ENCODE measurements at regions not wholly inside any gene's neighbourhood (a gene's known extent, or its start where the extent isn't known, plus 50 kb on each side); places are given as distances from the start of the nearest gene placed in this dataset.
"Not testable (repeated sequence)": the region's sequence is repeated elsewhere in the genome, so short reads cannot be mapped to it uniquely, and the experiment has no call there.

- not testable (repeated sequence) for DNase-seq (ENCODE audit: low spot score)
Measured at GRCh38 chr9:42431616-42432010, 248.2 kb downstream of the SPATA31A6 start.

DNA sequence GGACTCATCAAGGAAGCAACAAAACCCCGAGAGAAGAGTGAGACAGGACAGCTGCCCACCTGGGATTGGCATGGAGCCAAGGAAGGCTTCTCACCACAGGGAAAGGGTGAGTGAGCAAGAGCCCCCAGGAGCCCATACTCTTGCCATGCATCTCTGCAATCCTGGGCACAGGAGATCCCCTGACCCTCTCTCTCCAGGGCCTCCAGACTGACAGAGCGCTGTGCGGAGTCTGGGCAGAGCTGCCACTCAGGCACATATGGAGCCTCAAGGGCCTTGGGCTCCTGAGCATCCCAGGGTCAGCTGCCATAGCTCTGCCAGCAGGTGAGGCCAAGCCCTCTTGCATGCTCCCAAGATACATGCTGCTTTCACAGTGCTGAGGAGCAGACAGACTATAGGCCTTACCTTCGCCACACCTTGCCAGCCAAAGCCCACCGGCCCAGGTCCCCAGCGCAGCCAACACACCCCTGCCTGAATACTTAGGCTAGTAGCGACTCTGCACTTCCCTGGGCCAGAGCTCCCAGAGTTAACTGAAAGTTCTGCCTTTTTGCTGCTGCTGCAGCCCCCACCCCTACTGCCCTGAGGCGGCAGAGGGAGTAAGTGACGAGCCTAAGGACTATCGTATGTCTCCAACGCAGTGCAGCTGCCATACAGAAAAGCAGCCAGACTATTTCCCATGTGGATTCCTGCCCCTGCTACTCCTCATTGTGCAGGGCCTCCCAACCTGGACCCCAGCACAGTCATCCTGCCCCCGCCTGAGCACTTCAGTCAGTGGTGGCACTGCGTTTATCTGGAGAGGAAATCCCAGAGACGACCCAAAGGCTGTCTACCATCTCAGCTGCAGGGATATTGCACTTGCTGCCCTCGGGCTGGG lies 251.6 kb downstream of the SPATA31A6 start:
- DNase-seq (ENCODE audit: low spot score), result not testable (repeated sequence)

- DNase-seq (ENCODE audit: low spot score), result not testable (repeated sequence)
Measured at GRCh38 chr9:42435715-42436342, 252.4 kb downstream of the SPATA31A6 start.

DNA sequence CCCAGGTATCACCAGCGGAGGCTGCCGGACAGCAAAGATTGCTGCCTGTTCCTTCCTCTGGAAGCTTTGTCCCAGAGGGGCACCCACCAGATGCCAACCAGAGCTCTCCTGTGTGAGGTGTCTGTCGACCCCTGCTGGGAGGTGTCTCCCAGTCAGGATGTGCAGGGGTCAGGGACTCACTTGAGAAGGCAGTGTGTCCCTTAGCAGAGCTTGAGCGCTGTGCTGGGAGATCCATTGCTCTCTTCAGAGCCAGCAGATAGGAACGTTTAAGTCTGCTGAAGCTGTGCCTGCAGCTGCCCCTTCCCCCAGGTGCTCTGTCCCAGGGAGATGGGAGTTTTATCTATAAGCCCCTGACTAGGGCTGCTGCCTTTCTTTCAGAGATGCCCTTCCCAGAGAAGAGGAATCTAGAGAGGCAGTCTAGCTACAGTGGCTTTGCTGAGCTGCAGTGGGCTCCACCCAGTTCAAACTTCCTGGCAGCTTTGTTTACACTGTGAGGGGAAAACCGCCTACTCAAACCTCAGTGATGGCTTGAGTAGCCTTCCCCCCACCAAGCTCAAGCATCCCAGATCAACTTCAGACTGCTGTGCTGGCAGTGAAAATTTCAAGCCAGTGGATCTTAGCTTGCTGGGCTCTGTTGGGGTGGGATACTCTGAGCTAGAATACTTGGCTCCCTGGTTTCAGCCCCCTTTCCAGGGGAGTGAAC lies 253.7 kb downstream of the SPATA31A6 start:
- DNase-seq (ENCODE audit: low spot score), result not testable (repeated sequence)

DNA sequence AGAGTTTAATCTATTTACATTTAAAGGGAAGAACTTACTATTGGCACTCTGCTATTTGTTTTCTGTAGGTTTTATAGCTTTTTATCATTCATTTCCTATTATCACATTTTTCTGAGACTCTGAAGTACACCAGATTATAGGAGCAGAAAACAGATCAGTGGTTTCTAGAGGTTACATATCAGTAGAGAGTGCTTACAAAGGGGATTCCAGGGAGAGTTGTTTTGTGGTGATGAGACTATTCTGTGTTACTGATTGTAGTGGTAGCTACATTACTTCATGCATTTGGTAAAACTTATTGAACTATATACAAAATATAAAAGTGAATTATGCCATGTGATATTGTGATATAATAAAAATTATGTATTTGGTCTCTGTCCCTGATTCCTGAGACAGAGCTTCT lies 259.2 kb downstream of the SPATA31A6 start:
- DNase-seq (ENCODE audit: low spot score), result not testable (repeated sequence)

DNA sequence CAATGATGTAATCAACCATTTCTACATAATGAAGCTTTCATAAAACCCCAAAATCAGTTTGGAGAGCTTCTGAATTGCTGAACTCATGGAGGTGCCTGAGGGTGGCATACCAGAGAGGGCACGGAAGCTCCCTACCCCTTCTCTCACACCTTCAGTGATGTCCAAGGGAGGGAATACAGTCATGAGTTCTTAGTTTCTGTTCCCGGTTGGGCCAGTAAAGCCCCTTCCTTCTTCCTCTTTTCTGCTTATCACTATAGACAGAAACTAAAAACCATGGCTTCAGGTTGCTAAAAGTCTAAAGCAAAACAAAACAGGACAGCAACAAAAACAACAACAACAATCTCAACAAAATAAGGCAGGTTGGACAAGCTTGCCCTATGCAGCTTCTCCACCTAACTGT lies 260.0 kb downstream of the SPATA31A6 start:
- DNase-seq (ENCODE audit: low spot score), result not testable (repeated sequence)

DNA sequence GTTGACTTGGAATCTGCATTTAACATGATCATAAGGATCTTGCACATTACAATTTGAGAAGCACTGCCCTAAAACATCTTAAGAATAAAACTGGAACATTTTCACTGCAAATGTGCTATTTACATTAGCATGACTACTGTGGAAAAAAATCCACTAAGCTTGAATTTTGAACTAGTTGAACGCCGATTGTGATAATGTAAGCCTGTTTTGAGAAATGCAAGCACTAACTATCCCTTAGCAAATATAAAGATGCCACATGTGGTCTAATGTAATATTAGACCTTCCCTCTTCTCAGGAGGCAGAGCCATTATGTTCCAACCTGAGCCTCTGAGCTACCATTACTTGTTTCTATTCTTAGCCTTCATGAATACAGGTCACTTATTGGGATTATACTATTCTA lies 278.0 kb downstream of the SPATA31A6 start:
- not testable (repeated sequence) for DNase-seq (ENCODE audit: low spot score)

DNA sequence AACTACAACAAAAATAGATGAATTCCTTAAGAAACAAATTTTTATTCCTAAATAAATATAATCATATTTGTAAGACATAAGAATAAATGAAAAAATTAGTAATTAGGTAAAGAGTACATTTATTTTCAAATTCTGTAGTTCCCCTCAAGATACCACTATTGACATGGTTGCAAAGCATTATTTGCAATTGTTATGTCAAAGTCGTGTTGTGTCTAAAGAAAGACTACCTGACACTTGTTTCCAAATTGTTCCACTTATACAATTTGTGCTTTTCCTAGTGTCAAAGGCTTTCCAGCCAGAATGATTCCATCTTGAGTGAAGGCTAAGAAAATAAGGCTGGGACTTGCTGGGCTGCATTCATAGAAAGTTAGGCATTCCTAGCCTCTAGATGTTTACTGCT lies 278.4 kb downstream of the SPATA31A6 start:
- not testable (repeated sequence) for DNase-seq (ENCODE audit: low spot score)

DNA sequence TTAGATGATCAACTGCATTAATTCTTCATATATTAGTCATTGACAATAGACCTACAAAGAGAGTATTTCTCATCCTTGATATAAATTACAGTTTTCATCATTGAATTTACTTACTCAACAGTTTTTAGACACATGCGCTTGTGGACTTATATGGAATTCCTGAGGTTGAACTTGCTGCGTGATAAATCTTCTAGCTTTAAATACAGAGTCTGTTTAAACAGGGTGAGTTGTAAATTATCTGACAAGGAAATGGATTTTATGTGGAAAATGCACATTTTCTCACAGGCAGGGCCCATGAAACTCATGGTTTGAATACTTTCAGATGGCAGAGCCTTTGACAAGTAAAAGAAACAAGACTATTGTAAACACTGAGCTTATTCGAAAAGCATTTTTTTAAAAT lies 280.5 kb downstream of the SPATA31A6 start:
- DNase-seq (ENCODE audit: low spot score), result not testable (repeated sequence)

- DNase-seq (ENCODE audit: low spot score), result not testable (repeated sequence)
Measured at GRCh38 chr9:42470577-42470976, 287.1 kb downstream of the SPATA31A6 start.

DNA sequence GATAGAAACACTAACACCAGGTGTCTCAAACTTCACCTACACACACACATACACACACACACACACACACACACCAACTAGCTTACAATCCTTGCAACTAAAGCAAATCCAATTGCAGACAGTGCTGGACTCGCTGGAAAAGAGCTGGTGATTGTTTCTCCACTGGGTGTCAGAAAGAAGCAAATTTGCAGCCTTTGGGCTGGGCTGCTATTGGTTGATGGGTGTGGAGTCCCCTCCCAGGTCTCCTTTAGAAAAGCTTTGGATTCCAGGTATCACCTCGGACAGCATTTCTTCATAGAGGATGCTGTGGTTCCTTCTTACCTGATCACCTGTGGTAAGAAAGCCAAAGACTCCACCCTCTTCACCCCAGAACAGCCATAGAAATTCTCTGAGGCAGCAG lies 307.5 kb downstream of the SPATA31A6 start:
- not testable (repeated sequence) for DNase-seq (ENCODE audit: low spot score)

GRCh38 chr9:42502620-42503264 lies 319.3 kb downstream of the SPATA31A6 start:
- not testable (repeated sequence) for DNase-seq (ENCODE audit: low spot score)

GRCh38 chr9:42508111-42508510 lies 324.7 kb downstream of the SPATA31A6 start:
- DNase-seq (ENCODE audit: low spot score), result not testable (repeated sequence)

- DNase-seq (ENCODE audit: low spot score), result not testable (repeated sequence)
Measured at GRCh38 chr9:42513535-42513934, 330.1 kb downstream of the SPATA31A6 start.

DNA sequence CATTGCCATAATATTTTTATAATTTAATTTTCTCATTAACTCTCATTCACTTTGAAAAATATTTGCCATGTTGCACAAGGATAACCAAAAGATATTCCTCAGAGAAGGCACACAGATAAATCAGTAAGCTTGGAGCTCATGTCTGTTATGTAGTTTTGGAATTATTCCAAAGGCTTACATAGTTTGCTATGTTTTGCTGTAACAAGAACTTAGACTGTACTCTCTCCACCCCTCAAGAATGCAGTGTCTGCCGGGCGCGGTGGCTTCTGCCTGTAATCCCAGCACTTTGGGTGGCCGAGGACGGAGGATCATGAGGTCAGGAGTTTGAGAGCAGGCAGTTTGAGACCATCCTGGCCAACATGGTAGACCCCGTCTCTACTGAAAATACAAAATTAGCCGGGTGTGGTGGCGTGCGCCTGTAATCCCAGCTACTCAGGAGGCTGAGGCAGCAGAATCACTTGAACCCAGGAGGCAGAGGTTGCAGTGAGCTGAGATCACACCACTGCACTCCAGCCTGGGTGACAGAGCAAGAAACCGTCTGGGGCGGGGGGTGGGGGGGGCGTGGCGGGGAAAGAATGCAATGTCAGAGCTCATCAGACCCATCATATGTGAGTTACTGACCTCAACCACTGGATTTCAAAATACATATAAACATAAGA lies 351.0 kb downstream of the SPATA31A6 start:
- DNase-seq (ENCODE audit: low spot score), result not testable (repeated sequence)

DNA sequence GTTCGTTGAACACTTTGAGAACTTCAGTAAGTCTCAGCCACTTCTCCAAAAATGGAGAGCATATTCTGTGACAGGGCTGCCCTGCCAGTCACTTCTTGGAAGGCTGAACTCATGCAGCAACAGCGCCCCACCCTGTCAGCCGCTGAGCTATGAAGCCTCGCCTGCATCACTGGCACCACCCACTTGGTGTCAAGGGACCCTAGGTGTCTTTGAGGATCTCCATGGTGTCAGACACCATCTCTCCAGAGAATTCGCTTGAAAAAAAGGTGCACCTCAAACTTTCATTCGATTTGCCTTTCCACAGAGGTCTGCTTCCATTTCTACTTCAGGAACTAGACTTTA lies 351.5 kb downstream of the SPATA31A6 start:
- not testable (repeated sequence) for DNase-seq (ENCODE audit: low spot score)

- DNase-seq (ENCODE audit: low spot score), result not testable (repeated sequence)
Measured at GRCh38 chr9:42550789-42551357, 367.4 kb downstream of the SPATA31A6 start.

DNA sequence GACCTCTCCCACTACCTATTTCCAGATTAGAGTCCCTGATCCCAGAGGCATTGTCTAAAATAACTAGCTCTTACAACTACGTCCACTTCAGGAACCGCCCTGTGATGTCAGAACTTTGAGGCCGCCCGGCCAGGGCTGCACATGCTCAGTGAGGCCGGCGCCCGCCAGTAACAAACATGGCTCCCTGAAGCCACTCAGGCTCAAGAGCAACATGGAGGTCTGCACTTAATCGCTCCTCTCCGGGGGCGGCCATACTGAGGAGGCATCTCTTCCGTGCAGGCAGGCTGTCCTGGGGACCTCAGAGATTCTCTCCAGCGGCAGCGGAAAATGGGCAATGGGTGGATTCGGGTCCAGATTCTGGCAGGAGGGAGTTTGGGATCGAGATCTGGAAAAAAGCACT lies 385.1 kb downstream of the SPATA31A6 start:
- DNase-seq (ENCODE audit: low spot score), result peak; percentile 74

DNA sequence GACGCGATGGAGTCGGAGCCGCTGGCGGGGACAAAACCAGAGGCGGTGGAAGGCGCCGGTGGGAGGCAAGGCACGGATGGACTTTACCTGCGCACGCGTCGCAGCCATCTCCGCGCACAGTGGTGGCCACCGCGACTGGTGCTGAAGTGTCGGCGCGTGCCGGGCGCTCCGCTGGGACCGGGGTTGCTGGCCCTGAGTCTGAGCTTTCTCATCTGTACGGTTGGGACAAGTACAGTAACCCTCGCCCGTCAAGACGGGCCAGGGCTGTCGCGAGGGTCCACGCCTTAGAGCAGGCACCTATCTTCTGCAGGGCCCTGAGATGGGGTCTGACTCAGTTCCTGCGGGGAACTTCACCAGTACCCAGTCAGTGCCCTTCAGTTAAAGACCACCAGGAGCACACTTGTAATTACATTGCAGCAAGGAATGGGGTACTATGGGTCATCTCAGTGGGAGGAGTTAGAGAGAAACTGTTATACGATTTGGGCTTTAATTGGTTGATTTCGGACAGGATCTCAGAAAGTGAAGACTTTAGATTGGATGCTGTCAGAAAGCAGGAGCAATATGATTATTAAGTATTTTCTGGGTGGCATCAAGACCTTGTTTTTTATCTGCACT lies 385.6 kb downstream of the SPATA31A6 start:
- not testable (repeated sequence) for DNase-seq (ENCODE audit: low spot score)

DNA sequence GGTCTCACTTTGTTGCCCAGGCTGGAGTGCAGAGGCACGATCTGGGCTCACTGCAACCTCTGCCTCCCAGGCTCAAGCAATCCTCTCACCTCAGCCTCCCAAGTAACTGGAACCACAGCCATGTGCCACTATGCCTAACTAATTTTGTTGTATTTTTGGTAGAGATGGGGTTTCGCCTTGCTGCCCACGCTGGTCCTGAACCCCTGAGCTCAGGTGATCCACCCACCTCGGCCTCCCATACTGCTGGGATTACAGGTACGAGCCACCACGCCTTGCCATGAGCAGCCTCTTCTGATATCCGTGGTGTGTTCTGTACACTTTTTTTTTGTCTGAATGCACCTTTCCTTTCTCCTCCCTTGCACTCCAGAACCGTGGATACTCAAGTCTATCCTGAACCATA lies 394.4 kb downstream of the SPATA31A6 start:
- DNase-seq (ENCODE audit: low spot score), result not testable (repeated sequence)

Data from mesenteric fat pad (tissue), 1 donor.